ENCODE measurements at regions not wholly inside any gene's neighbourhood (a gene's known extent, or its start where the extent isn't known, plus 50 kb on each side); places are given as distances from the start of the nearest gene placed in this dataset.

- no peak overlapping the region for H3K4me2 ChIP-seq (ENCODE audit: insufficient read depth, low read length)
Observed at GRCh38 chr3:195001961-195002861, 268.7 kb downstream of the XXYLT1 start.

GRCh38 chr3:195003006-195003892 lies 267.7 kb downstream of the XXYLT1 start:
- H4K20me1 ChIP-seq (ENCODE audit: insufficient read depth, low read length): no peaks in the 10 kb centered on the region
- no peak overlapping the region for H3K4me3 ChIP-seq (ENCODE audit: low read depth in 1 of 2, low read length in 2 of 2)
- TF ChIP-seq CTCF (IDR thresholded peaks at IDR 0.05; ENCODE audit: borderline replicate concordance, extremely low read depth, low read length, poor library complexity, severe bottlenecking) (no peak), EZH2 (IDR thresholded peaks at IDR 0.05; ENCODE audit: borderline replicate concordance, low read depth, low read length, severe bottlenecking) (no peak)
- no peak overlapping the region for H3K9ac ChIP-seq (ENCODE audit: low read depth, low read length)
- peaks cover 14% of the 10 kb centered on the region for H3K27me3 ChIP-seq (ENCODE audit: insufficient read depth, low read length, poor library complexity)
- H3K36me3 ChIP-seq (ENCODE audit: insufficient read depth, low read length): no peaks in the 10 kb centered on the region
- no peak for ATAC-seq (ENCODE audit: insufficient read depth, low read depth)
- H3K27ac ChIP-seq (ENCODE audit: low read length): no peak overlapping the region
- H3K4me2 ChIP-seq (ENCODE audit: insufficient read depth, low read length): no peak overlapping the region
- no peaks in the 10 kb centered on the region for H3K79me2 ChIP-seq (ENCODE audit: insufficient read depth, low read length)
- no peaks in the 10 kb centered on the region for H3K9me3 ChIP-seq (ENCODE audit: insufficient read depth, low read length, severe bottlenecking)
- H3K4me1 ChIP-seq (ENCODE audit: insufficient read depth, low read length): no peaks in the 10 kb centered on the region
- no peak for DNase-seq
- no peak overlapping the region for H2AFZ ChIP-seq (ENCODE audit: low read depth, low read length)

More at GRCh38 chr3:195001961-195002861, 268.7 kb downstream of the XXYLT1 start:
- TF ChIP-seq CTCF (IDR thresholded peaks at IDR 0.05; ENCODE audit: borderline replicate concordance, extremely low read depth, low read length, poor library complexity, severe bottlenecking) (peak; percentile 66), EZH2 (IDR thresholded peaks at IDR 0.05; ENCODE audit: borderline replicate concordance, low read depth, low read length, severe bottlenecking) (no peak)
- DNase-seq (peak; percentile 22), ATAC-seq (ENCODE audit: insufficient read depth, low read depth) (peak; percentile 71)
- Histone ChIP-seq H3K36me3 (ENCODE audit: insufficient read depth, low read length) (no peaks in the 10 kb centered on the region), H3K79me2 (ENCODE audit: insufficient read depth, low read length) (no peaks in the 10 kb centered on the region), H3K9ac (ENCODE audit: low read depth, low read length) (no peak overlapping the region), H3K27me3 (ENCODE audit: insufficient read depth, low read length, poor library complexity) (peaks cover 14% of the 10 kb centered on the region), H2AFZ (ENCODE audit: low read depth, low read length) (no peak overlapping the region), H3K9me3 (ENCODE audit: insufficient read depth, low read length, severe bottlenecking) (no peaks in the 10 kb centered on the region), H4K20me1 (ENCODE audit: insufficient read depth, low read length) (no peaks in the 10 kb centered on the region), H3K4me3 (ENCODE audit: low read depth in 1 of 2, low read length in 2 of 2) (no peak overlapping the region), H3K4me1 (ENCODE audit: insufficient read depth, low read length) (no peaks in the 10 kb centered on the region), H3K27ac (ENCODE audit: low read length) (no peak overlapping the region)

GRCh38 chr3:195003893-195004289 lies 267.1 kb downstream of the XXYLT1 start:
- Histone ChIP-seq H4K20me1 (ENCODE audit: insufficient read depth, low read length) (no peaks in the 10 kb centered on the region), H3K27ac (ENCODE audit: low read length) (no peak overlapping the region), H3K79me2 (ENCODE audit: insufficient read depth, low read length) (no peaks in the 10 kb centered on the region), H3K4me3 (ENCODE audit: low read depth in 1 of 2, low read length in 2 of 2) (no peak overlapping the region), H3K9me3 (ENCODE audit: insufficient read depth, low read length, severe bottlenecking) (no peaks in the 10 kb centered on the region), H3K27me3 (ENCODE audit: insufficient read depth, low read length, poor library complexity) (peaks cover 12% of the 10 kb centered on the region), H3K36me3 (ENCODE audit: insufficient read depth, low read length) (no peaks in the 10 kb centered on the region), H3K9ac (ENCODE audit: low read depth, low read length) (no peak overlapping the region), H3K4me2 (ENCODE audit: insufficient read depth, low read length) (no peak overlapping the region), H2AFZ (ENCODE audit: low read depth, low read length) (no peak overlapping the region), H3K4me1 (ENCODE audit: insufficient read depth, low read length) (no peaks in the 10 kb centered on the region)
- DNase-seq: no peak
- ATAC-seq (ENCODE audit: insufficient read depth, low read depth): no peak
- TF ChIP-seq EZH2 (IDR thresholded peaks at IDR 0.05; ENCODE audit: borderline replicate concordance, low read depth, low read length, severe bottlenecking) (no peak), CTCF (IDR thresholded peaks at IDR 0.05; ENCODE audit: borderline replicate concordance, extremely low read depth, low read length, poor library complexity, severe bottlenecking) (no peak)
